ENCODE measurements at regions not wholly inside any gene's neighbourhood (a gene's known extent, or its start where the extent isn't known, plus 50 kb on each side); places are given as distances from the start of the nearest gene placed in this dataset.

DNA sequence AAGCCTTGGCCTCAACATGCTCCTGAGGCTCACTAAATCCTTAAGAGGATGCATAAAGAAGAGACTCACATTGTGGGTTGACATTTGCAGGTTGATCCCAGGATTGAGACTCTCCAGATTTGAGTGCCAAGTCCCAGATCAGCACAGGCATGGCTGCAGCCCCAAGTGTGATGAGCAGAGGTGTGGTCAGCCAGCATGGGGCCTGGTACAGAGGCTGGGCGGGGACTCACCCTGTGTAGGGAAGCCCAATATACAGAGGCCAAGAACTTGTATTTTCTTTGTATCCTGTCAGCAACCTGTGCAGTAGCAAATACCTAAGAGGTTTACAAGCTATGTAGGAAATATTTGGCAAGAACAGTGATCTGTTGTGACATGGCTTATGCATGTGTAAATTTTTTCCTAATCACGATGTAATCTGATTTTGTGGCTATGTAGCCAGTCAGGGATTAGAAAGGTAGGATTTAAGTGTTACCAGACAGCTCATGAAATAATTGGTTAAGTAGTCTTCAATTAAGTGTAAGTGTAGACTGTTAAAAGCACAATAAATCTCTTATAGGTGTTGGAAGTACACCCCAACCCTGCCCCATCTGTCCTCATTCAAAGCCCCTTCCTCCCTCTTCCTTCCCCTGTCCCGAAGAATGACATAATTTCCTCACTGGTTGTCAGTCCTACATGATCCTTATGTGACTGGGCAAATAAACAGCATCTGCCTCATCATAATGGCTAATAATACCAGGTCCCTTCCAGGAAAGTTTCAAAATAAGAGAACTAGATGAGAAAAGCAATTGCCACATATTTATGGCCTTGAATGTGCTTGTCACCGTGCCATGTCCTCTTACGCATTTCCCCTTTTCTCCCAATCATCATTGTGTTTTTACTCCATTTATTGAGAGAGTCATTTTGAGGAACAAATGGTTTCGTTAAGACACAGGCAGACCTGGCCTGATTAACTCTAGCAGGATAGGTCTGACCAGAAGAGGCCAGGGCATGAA is 120.9 kb downstream of the HLX start:
- Mint-ChIP-seq H3K27ac (ENCODE audit: unreplicated experiment) (no peak overlapping the region), H3K4me1 (ENCODE audit: unreplicated experiment) (no peaks in the 10 kb centered on the region), H3K36me3 (ENCODE audit: low read depth, unreplicated experiment) (no peaks in the 10 kb centered on the region), H3K4me3 (ENCODE audit: unreplicated experiment) (no peak overlapping the region), H3K27me3 (ENCODE audit: unreplicated experiment) (no peaks in the 10 kb centered on the region), H3K9me3 (ENCODE audit: unreplicated experiment) (no peaks in the 10 kb centered on the region)
- DNase-seq (ENCODE audit: low spot score): no peak
- TF ChIP-seq, protein P1, sequence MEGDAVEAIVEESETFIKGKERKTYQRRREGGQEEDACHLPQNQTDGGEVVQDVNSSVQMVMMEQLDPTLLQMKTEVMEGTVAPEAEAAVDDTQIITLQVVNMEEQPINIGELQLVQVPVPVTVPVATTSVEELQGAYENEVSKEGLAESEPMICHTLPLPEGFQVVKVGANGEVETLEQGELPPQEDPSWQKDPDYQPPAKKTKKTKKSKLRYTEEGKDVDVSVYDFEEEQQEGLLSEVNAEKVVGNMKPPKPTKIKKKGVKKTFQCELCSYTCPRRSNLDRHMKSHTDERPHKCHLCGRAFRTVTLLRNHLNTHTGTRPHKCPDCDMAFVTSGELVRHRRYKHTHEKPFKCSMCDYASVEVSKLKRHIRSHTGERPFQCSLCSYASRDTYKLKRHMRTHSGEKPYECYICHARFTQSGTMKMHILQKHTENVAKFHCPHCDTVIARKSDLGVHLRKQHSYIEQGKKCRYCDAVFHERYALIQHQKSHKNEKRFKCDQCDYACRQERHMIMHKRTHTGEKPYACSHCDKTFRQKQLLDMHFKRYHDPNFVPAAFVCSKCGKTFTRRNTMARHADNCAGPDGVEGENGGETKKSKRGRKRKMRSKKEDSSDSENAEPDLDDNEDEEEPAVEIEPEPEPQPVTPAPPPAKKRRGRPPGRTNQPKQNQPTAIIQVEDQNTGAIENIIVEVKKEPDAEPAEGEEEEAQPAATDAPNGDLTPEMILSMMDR (IDR thresholded peaks at IDR 0.05; ENCODE audit: unreplicated experiment): no peak

DNA sequence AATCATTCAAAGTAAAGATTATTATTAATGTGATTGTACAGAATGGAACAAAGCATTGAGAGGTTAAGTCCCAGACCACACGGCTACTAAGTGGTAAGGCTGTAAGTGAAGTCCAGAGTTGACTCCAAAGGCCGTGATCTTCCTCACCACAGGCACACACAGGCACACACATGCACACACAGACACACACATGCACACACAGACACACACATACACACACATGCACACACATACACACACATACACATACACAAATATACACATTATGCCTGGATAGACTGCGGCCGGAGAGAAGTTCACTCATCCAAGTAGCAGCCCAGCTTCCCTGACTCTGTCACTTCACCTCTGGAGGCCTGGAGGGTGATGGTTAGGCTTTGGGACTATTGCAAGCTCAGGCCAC is 121.9 kb downstream of the HLX start:
- Mint-ChIP-seq H3K36me3 (ENCODE audit: low read depth, unreplicated experiment) (no peaks in the 10 kb centered on the region), H3K27me3 (ENCODE audit: unreplicated experiment) (no peaks in the 10 kb centered on the region), H3K9me3 (ENCODE audit: unreplicated experiment) (no peaks in the 10 kb centered on the region), H3K4me3 (ENCODE audit: unreplicated experiment) (no peak overlapping the region), H3K27ac (ENCODE audit: unreplicated experiment) (no peak overlapping the region), H3K4me1 (ENCODE audit: unreplicated experiment) (no peaks in the 10 kb centered on the region)
- TF ChIP-seq, protein P1 (IDR thresholded peaks at IDR 0.05; ENCODE audit: unreplicated experiment): no peak
- DNase-seq (ENCODE audit: low spot score): no peak

DNA sequence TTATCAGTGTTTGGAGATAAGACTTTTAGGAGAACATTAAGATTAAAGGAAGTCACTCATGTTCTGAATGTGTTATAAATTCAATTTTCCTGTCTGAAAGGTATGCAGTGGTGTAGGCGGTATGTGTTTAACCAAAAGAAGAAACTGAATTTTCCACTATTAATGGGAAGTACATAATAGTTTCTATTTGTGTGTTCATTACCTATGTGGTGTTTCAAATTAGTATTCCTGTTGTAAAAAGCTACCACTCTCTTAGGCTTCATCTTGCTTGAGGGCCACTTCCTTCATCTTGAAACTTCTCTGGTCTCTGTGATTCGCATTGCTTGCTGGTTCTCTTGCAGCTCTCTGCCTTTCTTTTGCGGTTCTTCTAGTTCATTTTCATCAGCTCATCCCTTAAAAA is 123.4 kb downstream of the HLX start:
- H3K27ac Mint-ChIP-seq (ENCODE audit: unreplicated experiment): no peak overlapping the region
- H3K9me3 Mint-ChIP-seq (ENCODE audit: unreplicated experiment): no peaks in the 10 kb centered on the region
- no peaks in the 10 kb centered on the region for H3K4me1 Mint-ChIP-seq (ENCODE audit: unreplicated experiment)
- DNase-seq (ENCODE audit: low spot score): no peak
- H3K4me3 Mint-ChIP-seq (ENCODE audit: unreplicated experiment): no peak overlapping the region
- no peaks in the 10 kb centered on the region for H3K36me3 Mint-ChIP-seq (ENCODE audit: low read depth, unreplicated experiment)
- TF ChIP-seq, protein P1 (IDR thresholded peaks at IDR 0.05; ENCODE audit: unreplicated experiment): no peak
- no peaks in the 10 kb centered on the region for H3K27me3 Mint-ChIP-seq (ENCODE audit: unreplicated experiment)

DNA sequence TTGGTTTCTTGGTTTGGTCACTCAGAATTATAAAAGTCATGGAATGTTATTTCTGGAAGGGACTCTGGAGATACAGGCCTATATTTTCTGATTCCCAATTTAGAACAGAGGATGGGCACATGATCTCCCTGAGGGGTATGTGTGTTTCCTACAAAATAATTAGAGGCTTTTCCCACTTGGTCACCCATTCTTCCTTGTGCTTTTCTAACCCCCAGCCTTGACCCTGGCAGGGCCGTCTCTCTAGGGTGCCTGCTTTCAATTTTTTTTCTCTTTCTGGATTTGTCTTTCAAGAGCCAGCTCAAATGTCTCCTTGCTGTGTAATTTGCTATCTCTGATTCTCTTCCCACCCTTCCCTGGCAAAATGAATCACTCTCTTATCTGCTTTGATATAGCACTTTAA is 131.9 kb downstream of the HLX start:
- Mint-ChIP-seq H3K4me3 (ENCODE audit: unreplicated experiment) (no peak overlapping the region), H3K36me3 (ENCODE audit: low read depth, unreplicated experiment) (no peaks in the 10 kb centered on the region), H3K27ac (ENCODE audit: unreplicated experiment) (no peak overlapping the region), H3K4me1 (ENCODE audit: unreplicated experiment) (no peaks in the 10 kb centered on the region), H3K9me3 (ENCODE audit: unreplicated experiment) (no peaks in the 10 kb centered on the region), H3K27me3 (ENCODE audit: unreplicated experiment) (no peaks in the 10 kb centered on the region)
- DNase-seq (ENCODE audit: low spot score): no peak
- TF ChIP-seq, protein P1 (IDR thresholded peaks at IDR 0.05; ENCODE audit: unreplicated experiment): no peak

DNA sequence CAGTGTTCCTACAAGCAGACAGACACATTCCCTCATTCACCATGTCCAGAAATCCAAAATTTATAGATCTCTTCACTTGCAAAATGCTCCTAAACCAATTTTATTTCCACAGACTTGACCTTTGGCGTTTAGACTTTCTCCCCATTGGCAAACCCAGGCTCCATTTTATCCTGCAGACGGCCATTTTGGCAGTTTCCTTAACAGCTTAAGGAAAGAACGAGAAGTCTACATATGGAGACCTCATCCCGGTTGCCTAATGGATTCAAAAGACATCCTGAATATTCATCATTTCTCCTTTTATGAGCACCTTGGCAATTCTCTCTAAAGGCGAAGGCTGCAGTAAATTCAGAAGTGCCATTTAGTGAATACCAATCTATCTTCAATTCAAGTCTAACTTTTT is 132.9 kb downstream of the HLX start:
- no peak overlapping the region for H3K27ac Mint-ChIP-seq (ENCODE audit: unreplicated experiment)

More for the DNA sequence above, 132.9 kb downstream of the HLX start:
- Mint-ChIP-seq H3K36me3 (ENCODE audit: low read depth, unreplicated experiment) (no peaks in the 10 kb centered on the region), H3K4me3 (ENCODE audit: unreplicated experiment) (no peak overlapping the region), H3K4me1 (ENCODE audit: unreplicated experiment) (no peaks in the 10 kb centered on the region), H3K9me3 (ENCODE audit: unreplicated experiment) (no peaks in the 10 kb centered on the region), H3K27me3 (ENCODE audit: unreplicated experiment) (no peaks in the 10 kb centered on the region)
- no peak for DNase-seq (ENCODE audit: low spot score)
- TF ChIP-seq, protein P1 (IDR thresholded peaks at IDR 0.05; ENCODE audit: unreplicated experiment): no peak

All from endothelial cell (in vitro differentiated cells).